HepG2 (cell line): ENCODE measurements at regions not wholly inside any gene's neighbourhood (a gene's known extent, or its start where the extent isn't known, plus 50 kb on each side); places are given as distances from the start of the nearest gene placed in this dataset.

Experiments
- ATAC-seq: fragments of 200-7000 bp; cut with Tn5 transposase; 3 replicates; pipeline ENCODE4 v1.9.1; 2020; ENCODE audit warnings: mild to moderate bottlenecking, moderate library complexity
- BruUV-seq: library from RNA; stranded (reverse); fragments of 400-500 nt; replicated peaks from 2 replicates; lab custom pipeline; 2021; lab: Mats Ljungman, UMichigan
- CTCF ChIA-PET: fragments of 300-600 bp; formaldehyde crosslinking; extraction: SDS; loops from one replicate; lab custom pipeline; 2021; ENCODE audit warnings: low total read pairs, inconsistent platforms, low intra/inter-chr PET ratio; lab: Yijun Ruan, JAX
- POLR2A ChIA-PET: fragments of 350-600 bp; sonication (Branson Sonifier 250); formaldehyde crosslinking; loops from one replicate; lab custom pipeline; 2020; ENCODE audit warnings: antibody characterized with exemption, inconsistent platforms; lab: Yijun Ruan, JAX
- DNase-seq: peaks from one replicate; pipeline ENCODE4 v3.0.0-alpha.2; 2015; ENCODE audit warnings: low spot score
- FAIRE-seq: peaks from 3 replicates; lab custom pipeline; 2011; peaks lifted over from hg19 to GRCh38; lab: Jason Lieb, UNC
- H2AFZ ChIP-seq: one replicate; pipeline ENCODE4 v1.6.1; 2011; ENCODE audit warnings: low read length, inconsistent platforms
- H3K27ac ChIP-seq: fragments of 300-600 bp; 3 replicates; pipeline ENCODE4 v1.8.0; 2011; ENCODE audit warnings: mixed run types, mild to moderate bottlenecking, mixed read lengths, low read length, inconsistent platforms; ENCODE audit not compliant: insufficient read depth; ENCODE audit errors: extremely low read length
- H3K27me3 ChIP-seq, 2 experiments: fragments of 200-600 bp in 1 of 2; 2 replicates in 1 of 2; 3 replicates in 1 of 2; pipeline versions ENCODE4 v1.6.0 to v1.8.0; 2011; ENCODE audit warnings: low read length in 2 of 2, mild to moderate bottlenecking in 2 of 2, moderate library complexity in 2 of 2, inconsistent platforms in 1 of 2; ENCODE audit not compliant: insufficient read depth in 2 of 2, control insufficient read depth in 1 of 2
- H3K36me3 ChIP-seq, 2 experiments: fragments of 200-600 bp in 1 of 2; replicated peaks in 1 of 2; 2 replicates in 1 of 2; 3 replicates in 1 of 2; pipeline versions ENCODE4 v1.5.1 to v1.8.0; 2011; ENCODE audit warnings: low read length in 2 of 2, inconsistent platforms in 1 of 2; ENCODE audit not compliant: insufficient read depth in 2 of 2, control insufficient read depth in 1 of 2
- H3K4me1 ChIP-seq: 2 replicates; pipeline ENCODE4 v1.5.1; 2012; ENCODE audit warnings: low read length, inconsistent platforms; ENCODE audit not compliant: insufficient read depth
- H3K4me2 ChIP-seq: 2 replicates; pipeline ENCODE4 v1.6.0; 2011; ENCODE audit warnings: low read depth, low read length, inconsistent platforms
- H3K4me3 ChIP-seq, 3 experiments: fragments of 200-600 bp in 1 of 3; sonication (generic), shearing (Covaris generic) in 1 of 3; replicated peaks in 1 of 3; 2 replicates each; pipeline ENCODE4 v1.5.1; 2011 to 2016; ENCODE audit warnings: low read length in 3 of 3, inconsistent platforms in 2 of 3, low read depth in 2 of 3, mild to moderate bottlenecking in 2 of 3, control low read depth in 1 of 3, mixed read lengths in 1 of 3; ENCODE audit not compliant: insufficient read depth in 1 of 3
- H3K79me2 ChIP-seq: one replicate; pipeline ENCODE4 v1.6.1; 2011; ENCODE audit warnings: low read length, inconsistent platforms; ENCODE audit not compliant: insufficient read depth
- H3K9ac ChIP-seq: 2 replicates; pipeline ENCODE4 v1.6.0; 2011; ENCODE audit warnings: mild to moderate bottlenecking, low read depth, low read length, inconsistent platforms; ENCODE audit not compliant: insufficient read depth
- H3K9me3 ChIP-seq: 2 replicates; pipeline ENCODE4 v1.5.1; 2012; ENCODE audit warnings: mild to moderate bottlenecking, low read length
- H4K20me1 ChIP-seq: 2 replicates; pipeline ENCODE4 v1.6.0; 2011; ENCODE audit warnings: inconsistent platforms, mild to moderate bottlenecking, low read length, moderate library complexity; ENCODE audit not compliant: insufficient read depth
- CENPX ChIP-seq: sonication (generic); formaldehyde crosslinking; IDR thresholded peaks from 2 replicates; pipeline ENCODE4 v1.9.0; 2021; ENCODE audit warnings: mild to moderate bottlenecking, missing genetic modification reagents, moderate library complexity
- GATAD2A ChIP-seq: IDR thresholded peaks from 2 replicates; pipeline ENCODE4 v1.6.1; 2016
- KDM6A ChIP-seq: IDR thresholded peaks from 2 replicates; pipeline ENCODE4 v1.6.1; 2016; ENCODE audit warnings: low read depth
- PCBP2 ChIP-seq: fragments of 200-400 bp; formaldehyde crosslinking; optimal IDR thresholded peaks from 2 replicates; pipeline ENCODE3; 2018; ENCODE audit warnings: low read length, low read depth; ENCODE audit not compliant: poor library complexity, severe bottlenecking
- POGZ ChIP-seq: sonication (generic); formaldehyde crosslinking; IDR thresholded peaks from 2 replicates; pipeline ENCODE4 v1.4.0; 2020; ENCODE audit warnings: mild to moderate bottlenecking, missing genetic modification reagents
- SMC3 ChIP-seq: IDR thresholded peaks from 2 replicates; pipeline ENCODE4 v1.6.1; 2011; ENCODE audit warnings: low read length, improper control_type of control experiment
- ZBTB38 ChIP-seq: sonication (generic); formaldehyde crosslinking; IDR thresholded peaks from 2 replicates; pipeline ENCODE4 v1.5.1; 2020; ENCODE audit warnings: mild to moderate bottlenecking, missing genetic modification reagents
- ZNF12 ChIP-seq: sonication (generic); formaldehyde crosslinking; IDR thresholded peaks from 2 replicates; pipeline ENCODE4 v1.5.0; 2020; ENCODE audit warnings: missing genetic modification reagents
- ZNF180 ChIP-seq: sonication (generic); formaldehyde crosslinking; IDR thresholded peaks from 2 replicates; pipeline ENCODE4 v1.4.0; 2020; ENCODE audit warnings: low read depth, missing genetic modification reagents, borderline replicate concordance
- ZNF407 ChIP-seq: sonication (generic); formaldehyde crosslinking; IDR thresholded peaks from one replicate; pipeline ENCODE4 v1.5.1; 2020; ENCODE audit warnings: mild to moderate bottlenecking, missing genetic modification reagents; ENCODE audit errors: not compliant biosample characterization
- ZNF512 ChIP-seq: sonication (generic); formaldehyde crosslinking; IDR thresholded peaks from 2 replicates; pipeline ENCODE4 v1.4.0; 2020; ENCODE audit warnings: mild to moderate bottlenecking, missing genetic modification reagents
- WGBS: methylation state at CpG from one replicate; pipeline ENCODE4 v1.1.6; 2017; ENCODE audit warnings: low lambda C conversion rate; 5-methylcytosine and 5-hydroxymethylcytosine counted together
- in situ Hi-C: cut with HindIII; loops from 2 replicates; pipeline ENCODE4 v1.10.0; 2017; ENCODE audit warnings: low pct_unique_long_range_greater_than_20kb; ENCODE audit not compliant: extremely low pct_ligation_motif_present
- intact Hi-C: fragments of 100-400 bp; cut with micrococcal nuclease; formaldehyde crosslinking; loops from one replicate; pipeline ENCODE4 v1.10.0; 2022; ENCODE audit not compliant: unreplicated experiment
- TF ChIP-seq, protein P1 (sequence below): sonication (generic); formaldehyde crosslinking; IDR thresholded peaks from 2 replicates; pipeline ENCODE4 v1.9.0; 2021; ENCODE audit warnings: missing genetic modification reagents, borderline replicate concordance

- WGBS = 15% methylated on average over 8 of the region's 8 CpGs
- Histone ChIP-seq H3K4me1 (peaks cover 67% of the 10 kb centered on the region), H3K9ac (peak overlapping the region; percentile 54), H4K20me1 (no peaks in the 10 kb centered on the region), H3K9me3 (no peaks in the 10 kb centered on the region), H3K79me2 (no peaks in the 10 kb centered on the region), H3K4me3 (peak overlapping the region in 2 of 3 experiments; percentile 11 to 29; a peak in 2 of 6 replicates), H3K27me3 (no peaks in the 10 kb centered on the region), H3K27ac (peak overlapping the region; percentile 89), H3K36me3 (no peaks in the 10 kb centered on the region), H2AFZ (no peak overlapping the region), H3K4me2 (peak overlapping the region; percentile 63)
- POLR2A ChIA-PET = interaction anchor here (1.6 to 4.8 kb wide), 8 partner anchors 11 to 81 kb away, joined by 4 to 56 read pairs (median 19); partner anchors contain the start of gene SPRY1
- DNase-seq (peak; percentile 41), FAIRE-seq (no peak), ATAC-seq (peak; percentile 44)
- BruUV-seq = no TSS peak
- intact Hi-C loops = loop anchor here (1.0 to 2.0 kb wide), 5 partner anchors 34 to 173 kb away; no protein-coding TSS in a partner anchor
- CTCF ChIA-PET = interaction anchor here (0.9 kb wide), 1 partner anchor 87 kb away, joined by 3 read pairs; no protein-coding TSS in a partner anchor
- in situ Hi-C loops = loop anchor here (5.0 kb wide), 1 partner anchor 80 kb away; the partner anchor contains the start of gene SPRY1
- TF ChIP-seq GATAD2A (CRISPR knock-in tag) (peak; percentile 26; the same call in 1 of the 2 replicates), KDM6A (no peak), ZNF407 (CRISPR knock-in tag) (no peak), PCBP2 (no peak), CENPX (CRISPR knock-in tag) (no peak), ZNF512 (0 out of 2 replicates have a peak, but pooled peaks have one; percentile 31), ZBTB38 (CRISPR knock-in tag) (peak; percentile 61; the same call in 1 of the 2 replicates), ZNF12 (CRISPR knock-in tag) (peak; percentile 58; the same call in 1 of the 2 replicates), POGZ (peak; percentile 37; the same call in 1 of the 2 replicates), ZNF180 (CRISPR knock-in tag) (no peak), SMC3 (no peak)
- TF ChIP-seq, protein P1, sequence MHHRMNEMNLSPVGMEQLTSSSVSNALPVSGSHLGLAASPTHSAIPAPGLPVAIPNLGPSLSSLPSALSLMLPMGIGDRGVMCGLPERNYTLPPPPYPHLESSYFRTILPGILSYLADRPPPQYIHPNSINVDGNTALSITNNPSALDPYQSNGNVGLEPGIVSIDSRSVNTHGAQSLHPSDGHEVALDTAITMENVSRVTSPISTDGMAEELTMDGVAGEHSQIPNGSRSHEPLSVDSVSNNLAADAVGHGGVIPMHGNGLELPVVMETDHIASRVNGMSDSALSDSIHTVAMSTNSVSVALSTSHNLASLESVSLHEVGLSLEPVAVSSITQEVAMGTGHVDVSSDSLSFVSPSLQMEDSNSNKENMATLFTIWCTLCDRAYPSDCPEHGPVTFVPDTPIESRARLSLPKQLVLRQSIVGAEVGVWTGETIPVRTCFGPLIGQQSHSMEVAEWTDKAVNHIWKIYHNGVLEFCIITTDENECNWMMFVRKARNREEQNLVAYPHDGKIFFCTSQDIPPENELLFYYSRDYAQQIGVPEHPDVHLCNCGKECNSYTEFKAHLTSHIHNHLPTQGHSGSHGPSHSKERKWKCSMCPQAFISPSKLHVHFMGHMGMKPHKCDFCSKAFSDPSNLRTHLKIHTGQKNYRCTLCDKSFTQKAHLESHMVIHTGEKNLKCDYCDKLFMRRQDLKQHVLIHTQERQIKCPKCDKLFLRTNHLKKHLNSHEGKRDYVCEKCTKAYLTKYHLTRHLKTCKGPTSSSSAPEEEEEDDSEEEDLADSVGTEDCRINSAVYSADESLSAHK (CRISPR knock-in tag) = no peak
Observed at GRCh38 chr4:123477711-123478209, 81.2 kb downstream of the SPRY1 start.
